Tibial artery (tissue), 4 donors: ENCODE measurements at regions not wholly inside any gene's neighbourhood (a gene's known extent, or its start where the extent isn't known, plus 50 kb on each side); places are given as distances from the start of the nearest gene placed in this dataset.

Experiments
- DNase-seq, 2 donors: peaks; one replicate each; pipeline ENCODE4 v3.0.0-alpha.2; 2019
- H3K27ac ChIP-seq, 2 donors: fragments of 200-600 bp; sonication (generic) in 1 of 2; 1 replicate in 1 of 2; 2 replicates in 1 of 2; pipeline ENCODE4 v1.5.1; 2018 to 2019; ENCODE audit warnings: mild to moderate bottlenecking in 1 of 2
- H3K27me3 ChIP-seq, 2 donors: fragments of 200-600 bp; sonication (generic) in 1 of 2; one replicate each; pipeline versions ENCODE4 v1.5.1 to v1.6.0; 2016 to 2019
- H3K36me3 ChIP-seq, 3 donors: fragments of 200-600 bp; sonication (generic) in 2 of 3; one replicate each; pipeline ENCODE4 v1.5.1; 2016 to 2019; ENCODE audit warnings: mild to moderate bottlenecking in 2 of 3
- H3K4me1 ChIP-seq, 4 donors: fragments of 200-600 bp; sonication (generic) in 2 of 4; 1 replicate in 3 of 4; 2 replicates in 1 of 4; pipeline ENCODE4 v1.5.1; 2016 to 2019
- H3K4me3 ChIP-seq, 2 donors: fragments of 200-600 bp; sonication (generic) in 1 of 2; 1 replicate in 1 of 2; 2 replicates in 1 of 2; pipeline ENCODE4 v1.5.1; 2018 to 2019; ENCODE audit warnings: mild to moderate bottlenecking in 2 of 2
- H3K9me3 ChIP-seq, 3 donors: fragments of 200-600 bp; sonication (generic) in 1 of 3; one replicate each; pipeline ENCODE4 v1.5.1; 2016 to 2019
- intact Hi-C: fragments of 100-400 bp; cut with DNase I; formaldehyde crosslinking; loops from one replicate; pipeline ENCODE4 v1.15.0; 2023; ENCODE audit warnings: low total_unique reads
- TF ChIP-seq, protein P1 (sequence below), 2 experiments: fragments of 200-600 bp in 1 of 2; fragments of 450-650 bp in 1 of 2; IDR thresholded peaks; one replicate each; pipeline ENCODE4 v1.5.1; 2017 to 2019; ENCODE audit warnings: antibody characterized with exemption in 2 of 2, mild to moderate bottlenecking in 1 of 2, moderate library complexity in 1 of 2

DNA sequence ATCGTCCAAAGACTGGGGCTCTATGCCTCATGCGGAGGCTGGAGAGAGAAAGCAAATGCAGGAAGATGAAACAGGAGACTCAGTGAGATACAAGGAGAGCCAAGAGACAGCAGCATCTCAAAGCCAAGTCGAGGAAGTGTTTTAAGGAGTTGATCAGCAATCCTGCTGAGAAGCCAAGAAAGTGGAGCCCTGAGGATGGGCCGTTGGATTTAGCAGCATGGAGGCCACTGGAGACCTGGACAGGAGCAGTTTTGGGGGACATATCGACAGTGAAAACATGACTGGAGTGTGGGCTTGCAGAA lies 107.4 kb upstream of the ZBTB40 start:
- no peaks in the 10 kb centered on the region for H3K9me3 ChIP-seq
- TF ChIP-seq, protein P1, sequence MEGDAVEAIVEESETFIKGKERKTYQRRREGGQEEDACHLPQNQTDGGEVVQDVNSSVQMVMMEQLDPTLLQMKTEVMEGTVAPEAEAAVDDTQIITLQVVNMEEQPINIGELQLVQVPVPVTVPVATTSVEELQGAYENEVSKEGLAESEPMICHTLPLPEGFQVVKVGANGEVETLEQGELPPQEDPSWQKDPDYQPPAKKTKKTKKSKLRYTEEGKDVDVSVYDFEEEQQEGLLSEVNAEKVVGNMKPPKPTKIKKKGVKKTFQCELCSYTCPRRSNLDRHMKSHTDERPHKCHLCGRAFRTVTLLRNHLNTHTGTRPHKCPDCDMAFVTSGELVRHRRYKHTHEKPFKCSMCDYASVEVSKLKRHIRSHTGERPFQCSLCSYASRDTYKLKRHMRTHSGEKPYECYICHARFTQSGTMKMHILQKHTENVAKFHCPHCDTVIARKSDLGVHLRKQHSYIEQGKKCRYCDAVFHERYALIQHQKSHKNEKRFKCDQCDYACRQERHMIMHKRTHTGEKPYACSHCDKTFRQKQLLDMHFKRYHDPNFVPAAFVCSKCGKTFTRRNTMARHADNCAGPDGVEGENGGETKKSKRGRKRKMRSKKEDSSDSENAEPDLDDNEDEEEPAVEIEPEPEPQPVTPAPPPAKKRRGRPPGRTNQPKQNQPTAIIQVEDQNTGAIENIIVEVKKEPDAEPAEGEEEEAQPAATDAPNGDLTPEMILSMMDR (IDR thresholded peaks at IDR 0.05) = no peak
- H3K4me3 ChIP-seq = no peak overlapping the region
- H3K36me3 ChIP-seq = no peaks in the 10 kb centered on the region
- peaks cover 0 to 5% (median 3%) of the 10 kb centered on the region in 4 donors for H3K4me1 ChIP-seq
- intact Hi-C loops = no loop called here
- DNase-seq = no peak
- H3K27ac ChIP-seq = no peak overlapping the region
- H3K27me3 ChIP-seq = peaks cover 0 to 84% of the 10 kb centered on the region in 2 donors

DNA sequence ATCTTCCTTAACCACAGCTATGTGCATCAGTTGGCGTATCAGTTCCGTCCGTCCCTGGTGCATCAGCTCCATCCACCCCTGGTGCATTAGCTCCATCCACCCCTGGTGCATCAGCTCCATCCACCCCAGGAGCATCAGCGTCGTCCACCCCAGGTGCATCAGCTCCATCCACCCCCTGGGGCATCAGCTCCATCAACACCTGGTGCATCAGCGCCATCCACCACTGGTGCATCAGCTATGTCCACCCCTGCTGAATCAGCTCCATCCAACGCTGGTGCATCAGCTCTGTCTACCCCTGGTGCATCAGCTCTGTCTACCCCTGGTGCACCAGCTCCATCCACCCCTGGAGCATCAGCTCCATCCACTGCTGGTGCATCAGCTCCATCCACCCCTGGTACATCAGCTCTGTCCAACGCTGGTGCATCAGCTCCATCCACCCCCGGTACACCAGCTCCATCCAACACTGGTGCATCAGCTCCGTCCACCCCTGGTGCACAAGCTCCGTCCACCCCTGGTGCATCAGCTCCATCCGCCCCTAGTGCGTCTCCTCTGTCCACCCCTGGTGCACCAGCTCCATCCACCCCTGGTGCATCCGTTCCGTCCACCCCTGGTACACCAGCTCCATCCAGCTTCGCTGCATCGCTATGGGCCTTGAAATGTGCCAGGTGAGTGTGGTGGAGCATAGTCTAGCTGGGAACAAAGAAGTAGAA lies 106.6 kb upstream of the ZBTB40 start:
- intact Hi-C loops = no loop called here
- Histone ChIP-seq H3K4me1 (peaks cover 0 to 5% (median 3%) of the 10 kb centered on the region in 4 donors), H3K9me3 (no peaks in the 10 kb centered on the region), H3K27me3 (peaks cover 0 to 84% of the 10 kb centered on the region in 2 donors), H3K36me3 (no peaks in the 10 kb centered on the region), H3K4me3 (no peak overlapping the region), H3K27ac (no peak overlapping the region)
- TF ChIP-seq, protein P1 (IDR thresholded peaks at IDR 0.05) = no peak
- DNase-seq = no peak

DNA sequence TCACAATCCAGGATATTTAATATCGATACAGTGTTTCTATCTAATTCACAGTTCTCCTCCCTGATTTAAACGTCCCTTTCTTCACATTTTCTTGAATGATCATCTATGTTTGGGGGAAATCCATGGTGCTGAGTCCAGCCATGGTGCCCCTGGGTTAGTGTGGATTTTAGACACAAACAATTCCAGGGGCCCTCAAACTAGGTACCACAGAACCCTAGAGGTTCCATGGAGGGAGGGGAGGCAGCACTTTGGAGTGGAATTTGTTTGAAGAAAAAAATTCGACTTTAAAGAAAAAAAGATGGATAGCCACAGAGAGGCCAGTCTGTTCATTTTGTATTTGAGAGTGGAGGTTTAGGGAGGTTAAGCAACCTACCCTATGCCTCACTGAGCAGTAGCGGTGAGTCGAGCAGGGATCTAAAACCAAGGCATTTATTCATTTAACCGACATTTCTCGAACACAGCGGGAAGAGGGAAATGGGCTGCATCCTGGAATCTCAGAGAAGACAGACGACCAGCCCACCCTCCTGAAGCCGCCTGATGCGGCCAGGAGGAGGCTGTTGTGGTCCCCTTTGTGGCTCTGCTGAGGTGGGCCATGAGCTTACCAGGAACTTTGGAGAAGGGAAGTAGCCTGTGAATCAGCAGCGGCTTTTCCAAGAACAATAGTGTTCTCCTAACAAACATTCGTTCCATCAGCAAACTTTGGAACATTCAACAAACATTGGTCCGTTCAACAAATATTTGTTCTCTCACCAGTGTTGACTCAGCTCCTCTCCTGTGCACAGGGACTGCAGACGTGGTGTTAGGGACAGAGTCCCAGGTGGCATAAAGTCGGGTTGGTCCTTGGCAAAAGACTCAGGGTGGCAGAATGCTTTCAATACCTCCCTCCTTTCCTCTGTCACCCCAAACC lies 103.5 kb upstream of the ZBTB40 start:
- TF ChIP-seq, protein P1 (IDR thresholded peaks at IDR 0.05) = no peak
- no peak for DNase-seq
- Histone ChIP-seq H3K9me3 (no peaks in the 10 kb centered on the region), H3K36me3 (no peaks in the 10 kb centered on the region), H3K27ac (no peak overlapping the region), H3K4me3 (no peak overlapping the region), H3K27me3 (peaks cover 0 to 77% of the 10 kb centered on the region in 2 donors), H3K4me1 (no peaks in the 10 kb centered on the region)
- intact Hi-C loops = no loop called here

GRCh38 chr1:22349362-22350043 lies 102.1 kb upstream of the ZBTB40 start:
- no peaks in the 10 kb centered on the region for H3K4me1 ChIP-seq
- H3K9me3 ChIP-seq = no peaks in the 10 kb centered on the region
- intact Hi-C loops = no loop called here
- peaks cover 0 to 75% of the 10 kb centered on the region in 2 donors for H3K27me3 ChIP-seq
- no peak overlapping the region for H3K27ac ChIP-seq
- TF ChIP-seq, protein P1 (IDR thresholded peaks at IDR 0.05) = no peak
- no peak for DNase-seq
- H3K4me3 ChIP-seq = no peak overlapping the region
- H3K36me3 ChIP-seq = no peaks in the 10 kb centered on the region

GRCh38 chr1:22350171-22350923 lies 101.3 kb upstream of the ZBTB40 start:
- H3K4me1 ChIP-seq = no peaks in the 10 kb centered on the region
- TF ChIP-seq, protein P1 (IDR thresholded peaks at IDR 0.05) = no peak
- intact Hi-C loops = no loop called here
- peaks cover 0 to 73% of the 10 kb centered on the region in 2 donors for H3K27me3 ChIP-seq
- H3K36me3 ChIP-seq = no peaks in the 10 kb centered on the region
- DNase-seq = no peak
- no peak overlapping the region for H3K27ac ChIP-seq
- H3K9me3 ChIP-seq = no peaks in the 10 kb centered on the region
- H3K4me3 ChIP-seq = no peak overlapping the region
